Activated naive CD4-positive, alpha-beta T cell (primary cell): ENCODE measurements at regions not wholly inside any gene's neighbourhood (a gene's known extent, or its start where the extent isn't known, plus 50 kb on each side); places are given as distances from the start of the nearest gene placed in this dataset.
"Not testable (repeated sequence)": the region's sequence is repeated elsewhere in the genome, so short reads cannot be mapped to it uniquely, and the experiment has no call there.

Experiments
- DNase-seq, 4 experiments: peaks; one replicate each; lab custom pipeline; 2025; lab: John Stamatoyannopoulos, UW

DNA sequence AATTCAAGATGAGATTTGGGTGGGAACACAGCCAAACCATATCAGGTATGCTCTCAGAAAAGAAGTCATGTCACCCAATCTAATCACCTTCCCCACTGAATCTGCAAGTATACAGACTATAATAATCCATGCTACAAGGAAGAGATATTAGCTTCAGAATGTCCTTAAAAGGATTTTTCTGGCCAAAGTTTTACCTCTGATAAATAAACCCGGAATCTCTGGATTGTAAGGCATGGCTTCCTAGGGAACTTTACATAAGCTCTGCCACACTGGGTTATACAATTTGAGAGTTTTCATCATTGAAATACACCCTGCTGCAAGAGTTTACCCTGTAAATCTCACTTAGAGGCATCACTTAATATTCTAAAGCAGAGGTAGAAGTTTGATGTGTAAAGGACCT is 330.5 kb upstream of the KCNMB2 start:
- DNase-seq: no peak

DNA sequence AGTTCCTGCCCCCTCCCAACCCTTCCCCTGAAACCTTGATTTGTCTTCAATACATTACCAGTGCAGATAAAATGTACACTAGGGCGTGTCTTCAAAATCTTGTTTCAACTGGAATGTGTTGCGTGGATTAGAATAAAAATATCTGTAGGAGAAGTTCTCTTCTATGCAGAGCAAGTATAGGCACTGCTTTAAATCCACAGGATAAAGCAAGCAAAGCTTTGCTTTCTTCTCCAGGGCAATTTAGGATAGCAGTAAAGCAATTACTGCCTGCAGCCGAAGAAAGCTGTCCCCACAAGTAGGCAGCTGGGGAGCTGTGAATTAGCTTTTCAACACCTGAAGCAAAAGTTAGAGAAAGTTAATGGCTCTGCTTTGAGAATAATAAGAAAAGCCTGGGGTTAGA is 329.7 kb upstream of the KCNMB2 start:
- no peak for DNase-seq

DNA sequence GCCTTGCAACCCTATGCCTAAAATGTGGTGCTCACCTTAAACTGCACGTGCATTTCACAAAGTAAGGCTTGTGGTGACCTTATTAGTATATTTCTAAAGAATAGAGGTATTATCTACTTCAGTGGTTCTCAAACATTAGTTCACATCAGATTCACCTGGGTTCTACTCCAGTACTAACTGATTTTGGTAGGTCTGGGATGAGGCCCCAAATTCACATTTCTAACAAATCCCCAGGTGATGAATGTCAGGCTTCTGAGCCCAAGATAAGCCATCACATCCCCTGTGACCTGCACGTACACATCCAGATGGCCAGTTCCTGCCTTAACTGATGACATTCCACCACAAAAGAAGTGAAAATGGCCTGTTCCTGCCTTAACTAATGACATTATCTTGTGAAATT is 329.1 kb upstream of the KCNMB2 start:
- DNase-seq: not testable (repeated sequence)

DNA sequence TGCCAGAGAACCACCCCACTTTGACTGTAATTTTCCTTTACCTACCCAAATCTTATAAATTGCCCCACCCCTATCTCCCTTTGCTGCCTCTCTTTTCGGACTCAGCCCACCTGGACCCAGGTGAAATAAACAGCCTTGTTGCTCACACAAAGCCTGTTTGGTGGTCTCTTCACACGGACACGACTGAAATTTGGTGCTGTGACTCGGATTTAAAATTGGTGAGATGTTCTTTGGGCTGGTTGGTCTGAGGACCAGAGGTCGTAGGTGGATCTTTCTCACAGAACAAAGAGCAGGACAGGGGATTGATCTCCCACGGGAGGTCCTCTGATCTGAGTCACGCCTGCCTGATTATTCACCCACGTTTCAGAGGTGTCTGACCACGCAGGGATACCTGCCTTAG is 328.6 kb upstream of the KCNMB2 start:
- DNase-seq: not testable (repeated sequence)

DNA sequence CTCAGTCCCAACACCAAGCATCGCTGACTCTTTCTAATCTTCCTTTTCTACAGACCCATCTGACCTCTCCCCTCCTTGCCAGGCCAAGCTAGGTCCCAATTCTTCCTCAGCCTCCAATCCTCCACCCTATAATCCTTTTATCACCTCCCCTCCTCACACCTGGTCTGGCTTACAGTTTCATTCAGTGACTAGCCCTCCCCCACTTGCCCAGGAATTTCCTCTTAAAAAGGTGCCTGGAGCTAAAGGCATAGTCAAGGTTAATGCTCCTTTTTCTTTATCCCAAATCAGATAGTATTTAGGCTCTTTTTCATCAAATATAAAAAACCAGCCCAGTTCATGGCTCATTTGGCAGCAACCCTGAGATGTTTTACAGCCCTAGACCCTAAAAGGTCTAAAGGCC is 327.1 kb upstream of the KCNMB2 start:
- DNase-seq: not testable (repeated sequence)

DNA sequence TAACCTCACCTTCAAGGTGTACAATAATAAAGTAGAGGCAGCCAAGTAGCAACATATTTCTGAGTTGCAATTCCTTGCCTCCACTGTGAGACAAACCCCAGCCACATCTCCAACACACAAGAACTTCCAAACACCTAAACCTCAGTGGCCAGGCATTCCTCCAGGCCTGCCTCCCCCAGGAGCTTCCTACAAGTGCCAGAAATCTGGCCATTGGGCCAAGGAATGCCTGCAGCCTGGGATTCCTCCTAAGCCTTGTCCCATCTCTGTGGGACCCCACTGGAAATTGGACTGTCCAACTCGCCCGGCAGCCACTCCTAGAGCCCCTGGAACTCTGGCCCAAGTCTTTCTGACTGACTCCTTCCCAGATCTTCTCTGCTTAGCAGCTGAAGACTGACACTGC is 326.6 kb upstream of the KCNMB2 start:
- DNase-seq: not testable (repeated sequence)

DNA sequence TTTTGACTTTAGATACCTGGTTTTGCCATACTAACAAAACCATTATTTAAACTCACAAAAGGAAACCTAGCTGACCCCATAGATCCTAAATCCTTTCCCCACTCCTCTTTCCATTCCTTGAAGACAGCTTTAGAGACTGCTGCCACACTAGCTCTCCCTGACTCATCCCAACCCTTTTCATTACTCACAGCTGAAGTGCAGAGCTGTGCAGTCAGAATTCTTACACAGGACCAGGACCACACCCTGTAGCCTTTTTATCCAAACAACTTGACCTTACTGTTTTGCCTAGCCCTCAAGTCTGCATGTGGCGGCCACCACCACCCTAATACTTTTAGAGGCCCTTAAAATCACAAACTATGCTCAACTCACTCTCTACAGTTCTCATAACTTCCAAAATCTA is 325.1 kb upstream of the KCNMB2 start:
- not testable (repeated sequence) for DNase-seq

DNA sequence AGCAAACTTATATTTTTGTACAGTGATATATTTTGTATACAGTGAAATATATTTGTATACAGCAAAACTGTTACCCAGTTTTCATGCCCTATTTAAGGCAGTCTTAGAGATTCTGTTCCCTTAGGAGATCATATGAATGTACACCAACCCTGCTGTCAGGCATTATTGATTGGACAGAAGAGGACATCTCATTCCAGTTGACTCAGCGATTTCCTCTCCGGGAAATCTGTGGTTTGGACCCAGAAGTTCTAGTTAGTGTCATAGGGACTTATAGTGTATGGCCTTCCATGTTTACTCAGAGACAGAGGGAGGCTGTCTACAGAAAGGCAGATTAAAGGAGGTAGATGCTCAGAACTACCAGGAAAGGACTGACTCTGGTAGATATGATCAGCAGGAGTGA is 318.8 kb upstream of the KCNMB2 start:
- no peak for DNase-seq

DNA sequence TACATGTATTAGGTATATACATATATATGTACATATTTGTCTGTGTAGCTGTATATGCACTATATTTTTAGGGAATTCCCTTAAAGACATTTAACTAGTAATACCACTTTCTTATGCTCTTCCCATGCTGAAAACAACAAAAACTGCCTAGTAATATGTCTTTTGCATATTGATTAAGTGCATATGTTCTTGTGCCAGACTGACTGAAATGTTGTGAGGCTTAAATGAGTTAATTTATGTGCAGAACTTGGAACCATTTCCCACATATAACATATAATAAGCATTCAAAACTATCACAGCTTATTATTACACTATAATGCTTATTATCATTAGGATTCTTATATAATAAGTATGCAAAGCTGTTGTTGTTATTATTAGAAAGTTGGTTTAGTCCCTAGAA is 318.0 kb upstream of the KCNMB2 start:
- DNase-seq: no peak

DNA sequence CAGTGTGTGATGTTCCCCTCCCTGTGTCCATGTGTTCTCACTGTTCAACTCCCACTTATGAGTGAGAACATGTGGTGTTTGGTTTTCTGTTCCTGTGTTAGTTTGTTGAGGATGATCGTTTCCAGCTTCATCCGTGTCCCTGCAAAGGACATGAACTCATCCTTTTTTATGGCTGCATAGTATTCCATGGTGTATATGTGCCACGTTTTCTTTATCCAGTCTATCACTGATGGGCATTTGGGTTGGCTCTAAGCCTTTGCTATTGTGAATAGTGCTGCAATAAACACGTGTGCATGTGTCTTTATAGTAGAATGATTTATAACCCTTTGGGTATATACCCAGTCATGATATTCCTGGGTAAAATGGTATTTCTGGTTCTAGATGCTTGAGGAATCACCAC is 316.6 kb upstream of the KCNMB2 start:
- not testable (repeated sequence) for DNase-seq

DNA sequence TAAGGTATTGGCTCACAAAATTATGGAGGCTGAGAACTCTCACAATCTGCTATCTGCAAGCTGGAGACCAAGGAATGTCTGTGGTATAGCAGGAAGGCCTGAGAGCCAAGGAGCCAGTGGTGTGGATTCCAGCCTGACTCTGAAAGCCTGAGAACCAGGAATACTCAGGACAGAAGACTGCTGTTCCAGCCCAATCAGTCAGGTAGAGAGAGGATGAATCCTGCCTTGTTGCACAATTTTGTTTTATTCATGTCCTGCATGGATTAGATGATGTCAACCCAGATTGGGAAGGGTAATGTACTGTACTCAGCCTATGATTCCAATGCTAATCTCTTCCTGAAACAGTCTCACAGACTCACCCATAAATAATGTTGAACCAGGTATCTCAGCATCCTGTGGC is 312.4 kb upstream of the KCNMB2 start:
- no peak for DNase-seq

DNA sequence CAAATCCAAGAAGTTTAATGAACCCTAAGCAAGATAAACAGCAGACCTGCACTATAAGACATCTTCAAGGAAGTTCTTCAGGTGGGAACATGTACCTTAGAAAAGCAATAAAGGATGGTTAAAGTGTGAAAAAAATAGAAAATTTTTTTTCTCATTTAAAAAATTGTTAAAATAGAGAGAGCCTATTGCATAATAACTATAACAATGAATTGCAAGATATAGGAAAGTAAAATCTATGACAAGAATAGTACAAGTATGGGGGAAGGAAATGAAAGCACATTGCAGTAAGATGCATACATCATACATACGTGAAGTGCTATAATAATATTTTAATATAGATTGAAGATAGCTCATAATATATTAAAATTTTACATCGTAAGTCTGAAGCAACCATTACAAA is 310.1 kb upstream of the KCNMB2 start:
- no peak for DNase-seq

DNA sequence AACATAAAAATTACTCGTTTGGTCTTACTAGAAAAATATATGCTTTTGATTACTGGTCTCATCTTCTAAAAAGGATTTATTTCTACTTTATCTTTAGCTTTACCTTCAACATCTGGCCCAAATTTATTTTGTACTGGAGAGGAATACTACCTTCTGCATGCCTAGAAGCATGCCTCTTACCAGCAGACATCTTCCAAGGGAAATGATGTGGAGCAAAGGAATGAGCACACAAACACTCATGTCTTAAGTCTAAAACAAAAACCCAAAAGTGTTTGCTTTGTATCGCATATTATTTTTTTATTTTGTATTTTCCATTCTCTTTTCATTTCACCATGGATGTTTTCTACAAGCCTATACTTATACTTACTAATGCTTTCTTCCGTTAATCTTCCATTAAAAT is 304.6 kb upstream of the KCNMB2 start:
- DNase-seq: no peak

DNA sequence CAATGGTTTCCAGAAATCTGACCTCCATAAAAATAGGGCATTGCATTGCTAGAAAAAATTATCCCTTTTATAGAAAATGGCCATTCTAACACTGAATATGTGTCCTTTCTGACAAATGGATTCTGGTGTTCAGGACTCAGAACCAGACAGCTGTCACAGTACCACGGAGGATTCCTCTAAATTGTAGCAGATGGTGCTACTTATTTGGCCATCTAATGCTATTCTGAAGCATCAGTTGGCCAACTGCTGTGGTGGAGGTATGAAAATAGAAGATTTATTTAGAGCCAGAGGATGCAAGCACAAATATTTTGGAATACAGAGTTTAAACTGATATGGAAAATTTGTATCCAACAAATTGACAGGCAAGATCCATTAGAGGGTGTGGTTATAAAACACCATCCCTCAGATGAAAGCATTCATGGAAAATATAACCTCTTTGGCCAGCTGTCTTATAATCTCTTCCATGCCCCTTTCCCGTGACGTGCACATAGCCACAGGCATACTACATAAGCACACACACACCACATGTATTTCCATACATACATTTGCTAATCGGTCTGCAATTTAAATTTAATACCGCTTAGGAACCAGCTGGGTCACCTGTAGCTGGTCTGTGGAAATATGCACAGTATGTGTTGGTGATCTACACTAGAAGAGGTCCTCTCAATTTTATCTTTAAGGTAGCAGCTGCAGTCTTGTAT is 302.7 kb upstream of the KCNMB2 start:
- DNase-seq: no peak

DNA sequence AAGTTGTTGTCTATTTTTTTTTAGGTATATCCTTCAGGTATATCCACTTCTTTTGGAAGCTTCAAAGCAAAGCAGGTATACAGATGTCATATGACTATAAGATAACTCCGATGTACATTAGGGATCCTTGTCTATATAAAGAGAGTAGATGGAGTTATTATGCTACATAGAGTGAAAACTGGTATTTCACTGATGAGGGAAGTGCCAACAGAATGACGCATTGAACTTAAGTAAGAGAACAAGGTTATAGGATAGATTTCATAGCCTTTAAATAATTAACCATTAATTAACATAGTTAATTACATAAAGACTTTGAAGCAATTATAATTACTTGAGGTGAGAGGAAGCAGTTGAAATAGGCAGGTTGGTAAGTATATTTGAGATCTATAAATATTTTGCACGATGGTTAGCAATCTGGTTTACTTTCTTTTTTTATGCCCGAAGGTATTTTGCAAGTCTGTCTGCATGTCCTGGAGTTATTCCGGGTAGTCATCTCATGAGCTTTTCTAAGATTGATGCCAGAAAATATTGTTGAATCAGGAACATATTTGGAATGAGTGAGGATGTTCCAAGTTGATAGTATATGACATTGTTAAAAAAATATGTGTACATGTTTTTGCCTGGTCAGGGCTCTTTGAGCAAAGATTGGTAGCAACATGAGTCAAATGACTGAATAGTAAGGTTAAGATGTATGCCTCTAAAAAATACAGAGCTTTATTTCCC is 299.5 kb upstream of the KCNMB2 start:
- no peak for DNase-seq

DNA sequence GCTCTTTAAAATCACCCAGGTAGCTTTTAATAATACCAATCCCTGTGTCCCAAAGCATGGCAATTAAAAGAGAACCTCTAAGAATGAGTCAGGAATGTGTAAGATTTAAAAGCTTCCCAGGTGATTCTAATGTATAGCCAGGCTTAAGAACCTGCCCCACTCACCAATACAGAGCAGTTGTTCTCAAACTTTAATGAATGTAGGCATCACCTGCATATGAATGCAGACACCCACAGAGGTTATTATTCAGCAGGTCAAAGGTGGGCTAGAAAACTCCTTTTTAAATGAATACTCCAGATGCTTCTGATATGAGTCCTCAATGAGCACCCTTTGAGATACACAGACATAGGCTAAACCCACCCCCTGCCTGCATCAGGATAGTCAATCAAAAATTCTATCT is 298.1 kb upstream of the KCNMB2 start:
- DNase-seq: no peak

DNA sequence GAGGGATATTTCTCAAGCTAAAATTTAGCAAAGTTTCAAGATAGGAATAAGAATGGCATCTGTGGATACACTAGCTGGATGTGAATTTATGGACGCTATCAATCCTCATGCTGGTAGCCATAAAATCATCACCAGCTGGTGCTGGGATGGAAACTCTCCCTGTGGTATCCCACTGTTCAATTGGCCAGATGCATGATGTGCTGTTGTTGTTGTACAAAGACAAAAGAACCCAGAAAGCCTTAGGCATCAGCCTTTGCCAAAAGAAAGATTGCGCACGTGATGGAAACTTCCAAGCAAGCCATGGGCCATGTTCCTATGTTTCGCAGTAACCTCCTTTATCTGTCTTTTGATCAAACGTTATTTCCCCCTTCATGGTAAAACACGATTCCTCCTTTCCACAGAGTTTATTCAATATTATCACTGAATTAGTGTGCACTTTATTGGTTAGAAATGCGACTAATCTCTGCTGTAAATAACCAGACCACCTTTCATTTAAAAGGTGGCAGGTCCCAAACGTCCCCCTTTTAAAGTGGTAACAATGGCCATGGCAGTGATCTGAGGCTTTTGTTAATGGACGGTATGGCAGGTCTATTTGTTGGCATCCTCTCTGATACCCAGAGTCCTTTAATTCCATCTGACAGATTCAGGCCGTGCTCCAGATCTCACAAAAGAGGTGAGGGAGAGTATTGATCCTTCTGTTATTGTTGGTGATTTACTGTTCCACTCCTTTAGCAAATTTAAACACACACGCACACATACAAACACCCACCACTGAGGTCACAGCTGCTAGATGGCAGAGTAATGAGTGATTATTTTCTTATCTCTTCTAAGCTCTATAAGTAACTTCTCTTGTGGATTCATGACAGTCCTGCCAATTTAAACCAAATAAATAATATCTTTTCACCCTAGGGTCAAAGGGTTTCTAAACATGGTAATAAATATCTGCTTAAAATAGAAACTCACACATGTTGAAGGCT is 291.2 kb upstream of the KCNMB2 start:
- DNase-seq: no peak

DNA sequence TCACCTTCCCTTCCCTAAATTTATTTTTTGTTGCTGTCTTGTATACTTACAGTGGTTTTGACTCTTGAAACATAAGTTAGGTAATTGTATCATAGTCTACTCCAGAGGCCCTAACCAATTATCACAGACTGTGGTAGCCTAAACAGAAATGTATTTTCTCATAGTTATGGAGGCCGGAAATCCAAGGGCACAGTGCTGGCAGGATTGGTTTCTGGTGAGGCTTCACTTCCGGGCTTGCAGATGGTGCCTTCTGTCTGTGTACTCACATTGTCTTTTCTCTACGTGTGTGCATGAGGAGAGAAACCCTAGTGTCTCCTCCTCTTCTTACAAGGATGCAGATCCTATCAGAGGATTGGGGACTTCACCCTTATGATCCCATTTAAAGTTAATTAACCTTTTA is 290.2 kb upstream of the KCNMB2 start:
- DNase-seq: no peak

DNA sequence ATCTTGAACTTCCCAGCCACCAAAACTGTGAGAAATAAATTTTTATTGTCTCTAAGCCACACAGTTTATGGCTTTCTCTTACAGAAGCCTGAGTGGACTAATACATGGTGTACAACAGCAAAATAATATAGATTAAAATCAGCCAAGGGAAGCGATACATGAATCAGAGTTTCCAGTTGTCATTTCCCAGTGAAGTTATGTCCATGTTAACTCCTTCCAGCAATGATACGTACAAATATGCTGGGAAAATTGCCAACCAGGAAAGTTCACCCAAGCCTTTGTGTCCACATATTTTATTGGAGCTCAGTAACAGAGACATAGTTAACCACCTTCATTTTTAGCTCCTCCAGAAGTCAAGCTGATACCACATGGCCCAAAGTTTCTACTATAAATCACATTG is 280.9 kb upstream of the KCNMB2 start:
- DNase-seq: no peak

DNA sequence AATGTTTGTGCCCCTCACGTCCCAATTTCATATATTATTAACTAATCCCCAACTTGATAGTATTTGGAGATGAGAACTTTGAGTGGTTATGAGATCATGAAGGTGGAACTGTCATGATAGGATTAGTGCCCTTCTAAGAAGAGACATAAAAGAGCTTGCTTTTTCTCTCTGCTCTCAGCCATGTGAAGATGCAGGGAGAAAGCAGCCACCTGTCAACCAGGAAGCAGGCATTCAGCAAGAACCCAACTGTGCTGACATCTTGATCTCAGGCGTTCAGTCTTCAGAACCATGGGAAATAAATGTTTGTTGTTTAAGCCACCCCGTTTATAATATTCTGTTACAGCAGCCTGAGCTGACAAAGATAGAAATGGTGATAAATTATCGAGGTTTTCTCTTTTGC is 278.7 kb upstream of the KCNMB2 start:
- DNase-seq: no peak

DNA sequence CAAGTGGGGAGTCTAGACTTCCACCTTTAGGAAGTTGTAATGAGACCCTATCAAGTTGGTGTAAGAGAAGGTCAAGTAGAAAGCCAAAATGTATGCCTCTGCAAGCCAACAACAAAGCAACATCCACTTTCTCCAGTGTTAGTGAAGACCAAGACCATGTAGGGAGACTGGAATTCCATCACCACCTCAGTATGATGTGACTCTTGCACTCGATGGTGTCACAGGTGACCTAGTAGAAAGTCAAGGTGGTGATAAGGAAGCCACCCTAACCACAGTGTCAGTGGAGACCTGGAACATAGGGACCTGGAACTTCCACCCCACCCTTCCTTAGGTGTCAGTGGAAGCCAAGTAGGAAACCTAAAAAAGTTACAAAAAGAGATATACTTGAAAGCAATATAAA is 278.1 kb upstream of the KCNMB2 start:
- no peak for DNase-seq

DNA sequence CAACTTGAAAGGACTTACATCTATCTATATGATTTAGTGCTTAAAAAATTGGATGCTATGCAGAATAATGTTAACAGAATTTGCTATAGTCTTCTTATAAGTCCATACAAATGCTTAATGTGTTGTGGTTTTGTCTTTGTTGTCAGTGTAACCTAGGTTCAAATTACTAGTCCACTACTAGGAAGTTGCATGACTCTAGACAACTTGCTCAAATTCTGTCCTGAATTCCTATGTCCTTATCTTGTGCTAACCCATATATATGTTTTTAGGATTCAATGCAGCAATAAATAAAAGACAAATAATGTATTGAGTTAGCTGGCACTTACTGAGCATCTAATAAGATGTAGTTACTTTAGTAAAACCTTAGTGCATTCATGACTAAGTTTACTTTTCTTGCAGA is 276.5 kb upstream of the KCNMB2 start:
- DNase-seq: no peak
